AG04450 (cell line): ENCODE measurements at regions not wholly inside any gene's neighbourhood (a gene's known extent, or its start where the extent isn't known, plus 50 kb on each side); places are given as distances from the start of the nearest gene placed in this dataset.

Experiments
- CTCF ChIA-PET: fragments of 300-600, 350-600 bp; formaldehyde crosslinking; extraction: SDS; loops from one replicate; lab custom pipeline; 2022; ENCODE audit warnings: antibody characterized with exemption, inconsistent platforms; lab: Charles Lee
- POLR2A ChIA-PET: fragments of 350-600 bp; formaldehyde crosslinking; extraction: SDS; loops from one replicate; lab custom pipeline; 2021; ENCODE audit warnings: antibody characterized with exemption, inconsistent platforms; lab: Yijun Ruan, JAX
- DNase-seq: peaks from one replicate; pipeline ENCODE4 v3.0.0-alpha.2; 2011; ENCODE audit warnings: low read depth, low spot score
- H3K27ac ChIP-seq: one replicate; pipeline ENCODE4 v1.5.1; 2012; ENCODE audit warnings: low read depth, low read length, control low read depth
- H3K27me3 ChIP-seq: one replicate; pipeline ENCODE4 v1.6.0; 2012; ENCODE audit warnings: low read length; ENCODE audit not compliant: control insufficient read depth, insufficient read depth
- H3K4me3 ChIP-seq: 2 replicates; pipeline ENCODE4 v1.5.1; 2011; ENCODE audit warnings: mild to moderate bottlenecking, low read depth, low read length, control low read depth
- H3K9me3 ChIP-seq: 2 replicates; pipeline ENCODE4 v1.5.1; 2012; ENCODE audit warnings: low read length; ENCODE audit not compliant: control insufficient read depth, insufficient read depth
- CTCF ChIP-seq: IDR thresholded peaks from 2 replicates; pipeline ENCODE4 v1.5.1; 2011; ENCODE audit warnings: low read depth, low read length, control low read depth, inconsistent platforms

GRCh38 chr3:34267088-34267487, 468.7 kb downstream of the PDCD6IP start:
- Histone ChIP-seq H3K9me3 (no peaks in the 10 kb centered on the region), H3K4me3 (no peak overlapping the region), H3K27ac (no peak overlapping the region), H3K27me3 (no peaks in the 10 kb centered on the region)
- no peak for DNase-seq
- ChIA-PET POLR2A (no interaction called here), CTCF (interaction anchor here (1.2 kb wide), 1 partner anchor 383 kb away, joined by 3 read pairs; no protein-coding TSS in a partner anchor)
- TF ChIP-seq CTCF = no peak

DNA sequence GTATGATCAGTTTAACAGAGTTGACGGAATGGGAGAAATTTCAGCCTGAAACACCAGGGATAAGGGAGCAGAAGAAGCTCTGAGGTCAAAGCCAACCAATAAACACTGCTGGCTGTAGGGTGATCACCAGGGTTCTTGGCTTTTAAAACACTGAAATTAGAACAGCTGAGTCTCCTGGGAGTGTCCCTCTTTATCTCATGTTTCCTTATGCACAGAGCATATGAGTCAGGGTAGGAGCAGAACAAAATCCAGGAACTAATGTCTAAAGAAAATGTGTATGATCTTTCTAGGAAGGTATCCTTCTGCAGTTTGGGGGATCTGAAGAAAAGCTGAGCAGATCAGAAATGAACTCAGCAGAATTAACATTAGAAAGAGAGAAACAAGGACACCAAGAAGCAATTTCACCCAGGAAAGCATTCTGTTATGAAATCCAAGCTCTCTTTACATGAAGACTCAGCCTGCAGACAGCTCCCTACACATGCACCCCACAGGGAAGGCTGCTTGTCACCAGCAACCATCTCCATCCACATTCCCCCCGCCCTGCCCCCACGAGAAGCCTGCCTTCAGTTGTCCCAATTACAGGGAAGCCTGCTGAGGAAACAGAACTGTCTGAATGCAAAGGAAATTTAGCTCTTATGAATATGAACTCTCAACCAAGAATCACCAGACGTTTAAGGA, 469.7 kb downstream of the PDCD6IP start:
- Histone ChIP-seq H3K27ac (no peak overlapping the region), H3K27me3 (no peaks in the 10 kb centered on the region), H3K4me3 (no peak overlapping the region), H3K9me3 (no peaks in the 10 kb centered on the region)
- no peak for DNase-seq
- CTCF ChIA-PET = no interaction called here
- TF ChIP-seq CTCF = no peak
- POLR2A ChIA-PET = interaction anchor here (0.6 kb wide), 1 partner anchor 1213 kb away, joined by 5 read pairs; no protein-coding TSS in a partner anchor

DNA sequence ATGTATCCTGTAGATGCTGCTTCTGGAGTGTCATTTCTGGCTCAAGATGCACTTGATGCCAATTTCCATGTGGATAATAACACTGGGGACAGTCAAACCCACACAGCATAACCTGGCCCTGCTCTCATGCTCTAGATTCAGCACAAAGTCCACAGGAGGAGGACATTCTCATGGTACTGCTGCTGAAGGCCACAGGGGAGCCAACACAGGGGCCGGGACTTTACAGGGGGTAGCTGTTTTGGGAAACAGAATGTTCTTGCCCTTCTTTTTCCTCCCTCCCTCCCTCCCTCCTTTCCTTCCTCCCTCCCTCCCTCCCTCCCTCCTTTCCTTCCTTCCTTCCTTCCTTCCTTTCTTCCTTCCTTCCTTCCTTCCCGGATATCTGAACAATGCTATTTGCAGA, 477.4 kb downstream of the PDCD6IP start:
- POLR2A ChIA-PET = no interaction called here
- Histone ChIP-seq H3K4me3 (no peak overlapping the region), H3K27ac (no peak overlapping the region), H3K9me3 (no peaks in the 10 kb centered on the region), H3K27me3 (no peaks in the 10 kb centered on the region)
- TF ChIP-seq CTCF = no peak
- no peak for DNase-seq
- CTCF ChIA-PET = no interaction called here

DNA sequence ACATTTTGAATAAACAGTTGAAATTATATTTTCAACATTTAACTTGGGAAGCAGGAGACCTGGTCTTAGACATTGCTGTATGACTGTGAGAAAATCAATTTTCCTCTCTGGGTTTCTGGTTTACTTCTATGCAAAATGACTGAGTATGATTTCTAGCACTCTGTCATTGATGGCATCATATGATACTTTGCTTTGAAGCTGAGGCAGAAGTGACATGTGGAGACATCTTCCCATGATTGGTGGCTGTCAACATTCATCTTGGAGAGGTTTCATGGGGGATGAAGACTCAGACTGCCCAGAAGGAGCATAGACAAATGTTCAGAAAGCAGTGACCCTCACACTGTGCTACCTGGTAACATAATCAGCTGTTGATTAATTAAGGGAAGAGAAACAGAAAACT, 477.9 kb downstream of the PDCD6IP start:
- no peaks in the 10 kb centered on the region for H3K9me3 ChIP-seq
- H3K27me3 ChIP-seq = no peaks in the 10 kb centered on the region
- ChIA-PET CTCF (interaction anchor here (0.9 kb wide), 1 partner anchor 16 kb away, joined by 4 read pairs; no protein-coding TSS in a partner anchor), POLR2A (no interaction called here)
- H3K27ac ChIP-seq = no peak overlapping the region
- no peak for TF ChIP-seq CTCF
- no peak for DNase-seq
- no peak overlapping the region for H3K4me3 ChIP-seq

DNA sequence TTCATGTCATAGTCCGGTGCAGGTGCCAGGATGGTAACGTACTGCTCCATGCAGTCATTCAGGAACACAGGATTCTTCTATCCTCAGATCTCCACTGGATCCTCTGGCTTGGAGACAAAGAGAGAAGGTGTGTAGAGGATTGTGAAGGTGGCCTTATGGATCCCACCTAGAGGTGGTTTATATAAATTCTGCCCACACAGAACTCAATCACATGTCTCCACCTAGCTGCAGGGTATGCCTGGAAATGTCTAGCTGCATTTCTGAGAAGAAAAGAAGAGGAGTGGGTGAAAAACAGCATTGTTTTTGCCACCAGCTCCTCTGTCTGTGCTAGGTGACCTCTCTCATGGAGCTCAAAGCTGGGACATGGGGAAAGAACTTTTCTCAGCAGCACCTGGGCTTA, 478.7 kb downstream of the PDCD6IP start:
- H3K27ac ChIP-seq = no peak overlapping the region
- no peak for TF ChIP-seq CTCF
- H3K9me3 ChIP-seq = no peaks in the 10 kb centered on the region
- POLR2A ChIA-PET = no interaction called here
- CTCF ChIA-PET = interaction anchor here (0.9 kb wide), 1 partner anchor 17 kb away, joined by 4 read pairs; no protein-coding TSS in a partner anchor
- H3K27me3 ChIP-seq = no peaks in the 10 kb centered on the region
- no peak overlapping the region for H3K4me3 ChIP-seq
- no peak for DNase-seq
